HG02852 (cell line): ENCODE measurements at regions not wholly inside any gene's neighbourhood (a gene's known extent, or its start where the extent isn't known, plus 50 kb on each side); places are given as distances from the start of the nearest gene placed in this dataset.
"Not testable (repeated sequence)": the region's sequence is repeated elsewhere in the genome, so short reads cannot be mapped to it uniquely, and the experiment has no call there.

Experiments
- ATAC-seq: cut with Tn5 transposase; IDR thresholded peaks from one replicate; pipeline ENCODE4 v1.9.1; 2021; ENCODE audit warnings: mild to moderate bottlenecking, moderate library complexity; ENCODE audit not compliant: unreplicated experiment

- no peak for ATAC-seq
These were observed 106.7 kb upstream of the AHI1 start for GRCh38 chr6:135604035-135604860.

- no peak for ATAC-seq
These were observed 107.8 kb upstream of the AHI1 start for GRCh38 chr6:135605278-135605790.

- ATAC-seq = no peak
These were observed 108.9 kb upstream of the AHI1 start for GRCh38 chr6:135606392-135606791.

GRCh38 chr6:135608031-135608430 is 110.5 kb upstream of the AHI1 start:
- ATAC-seq = no peak

DNA sequence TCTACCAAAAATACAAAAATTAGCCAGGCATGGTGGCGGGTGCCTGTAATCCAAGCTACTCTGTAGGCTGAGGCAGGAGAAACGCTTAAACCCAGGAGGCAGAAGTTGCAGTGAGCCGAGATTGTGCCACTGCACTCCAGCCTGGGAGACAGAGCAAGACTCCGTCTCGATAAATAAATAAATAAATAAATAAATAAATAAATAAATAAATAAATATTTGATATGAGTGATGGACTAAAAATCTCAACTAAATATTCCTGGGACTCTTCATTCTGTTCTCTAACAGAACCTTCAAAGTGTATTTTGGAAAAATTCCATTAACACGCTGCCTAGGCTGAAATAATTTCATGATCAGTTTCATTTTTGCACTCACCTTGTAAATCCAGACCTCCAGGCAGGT is 112.7 kb upstream of the AHI1 start:
- ATAC-seq = not testable (repeated sequence)

- ATAC-seq = no peak
These were observed 119.1 kb upstream of the AHI1 start for GRCh38 chr6:135616655-135617054.

GRCh38 chr6:135617222-135617621 is 119.7 kb upstream of the AHI1 start:
- ATAC-seq = no peak

GRCh38 chr6:135622081-135622480 is 124.5 kb upstream of the AHI1 start:
- no peak for ATAC-seq

- no peak for ATAC-seq
These were observed 126.4 kb upstream of the AHI1 start for GRCh38 chr6:135623979-135624378.

- no peak for ATAC-seq
These were observed 127.1 kb upstream of the AHI1 start for GRCh38 chr6:135624402-135625295.

DNA sequence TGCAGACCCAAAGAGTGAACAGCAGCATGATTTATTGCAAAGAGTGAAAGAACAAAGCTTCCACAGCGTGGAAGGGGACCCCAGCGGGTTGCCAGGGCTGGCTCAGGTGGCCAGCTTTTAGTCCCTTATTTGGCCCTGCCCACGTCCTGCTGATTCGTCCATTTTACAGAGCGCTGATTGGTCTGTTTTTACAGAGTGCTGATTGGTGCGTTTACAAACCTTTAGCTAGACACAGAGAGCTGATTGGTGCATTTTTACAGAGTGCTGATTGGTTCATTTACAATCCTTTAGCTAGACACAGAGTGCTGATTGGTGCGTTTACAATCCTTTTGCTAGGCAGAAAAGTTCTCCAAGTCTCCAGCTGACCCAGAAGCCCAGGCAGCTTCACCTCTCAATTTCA is 128.5 kb upstream of the AHI1 start:
- ATAC-seq = not testable (repeated sequence)

GRCh38 chr6:135627092-135627715 is 129.7 kb upstream of the AHI1 start:
- no peak for ATAC-seq

GRCh38 chr6:135630789-135631376 is 133.3 kb upstream of the AHI1 start:
- ATAC-seq = no peak

DNA sequence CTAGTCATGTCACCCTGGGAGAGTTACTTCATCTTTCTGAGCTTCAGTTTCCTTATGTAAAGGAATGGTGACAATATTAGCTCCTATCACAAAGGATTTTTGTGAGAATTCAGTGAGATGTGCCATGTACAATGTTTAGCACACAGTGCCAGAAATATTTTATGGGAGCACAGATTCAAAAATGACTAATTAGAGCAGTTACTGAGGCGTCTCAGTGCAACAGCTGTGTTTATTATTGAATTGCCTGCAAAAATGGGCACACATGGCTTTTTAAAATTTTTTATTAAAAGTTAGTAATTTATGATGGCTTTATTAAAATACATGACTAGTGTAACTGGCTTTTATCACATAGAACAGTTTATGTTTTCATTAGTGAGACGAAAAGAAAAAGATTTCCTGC is 134.3 kb upstream of the AHI1 start:
- no peak for ATAC-seq

DNA sequence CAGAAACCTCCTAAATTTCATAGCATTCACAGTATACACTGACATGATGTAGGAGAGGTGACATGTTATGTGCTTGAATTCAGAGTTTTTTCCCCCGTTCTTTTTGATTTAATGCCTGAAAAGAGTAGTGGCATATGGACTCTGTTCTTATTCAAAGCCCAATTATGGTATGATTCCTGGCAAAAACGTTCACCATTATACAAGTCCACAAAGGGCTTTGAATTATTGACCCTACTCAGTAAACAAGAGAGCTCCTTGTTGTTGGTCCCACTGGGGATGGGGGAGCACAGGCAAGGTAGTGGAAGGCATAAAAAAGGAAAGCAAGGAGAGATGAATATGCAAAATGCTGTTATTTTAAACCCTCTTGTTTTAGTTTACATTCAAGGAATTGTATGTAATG is 136.0 kb upstream of the AHI1 start:
- no peak for ATAC-seq

- ATAC-seq = no peak
These were observed 140.2 kb upstream of the AHI1 start for GRCh38 chr6:135637701-135638100.

GRCh38 chr6:135638108-135638507 is 140.6 kb upstream of the AHI1 start:
- ATAC-seq = no peak

- no peak for ATAC-seq
These were observed 142.5 kb upstream of the AHI1 start for GRCh38 chr6:135640048-135640447.

DNA sequence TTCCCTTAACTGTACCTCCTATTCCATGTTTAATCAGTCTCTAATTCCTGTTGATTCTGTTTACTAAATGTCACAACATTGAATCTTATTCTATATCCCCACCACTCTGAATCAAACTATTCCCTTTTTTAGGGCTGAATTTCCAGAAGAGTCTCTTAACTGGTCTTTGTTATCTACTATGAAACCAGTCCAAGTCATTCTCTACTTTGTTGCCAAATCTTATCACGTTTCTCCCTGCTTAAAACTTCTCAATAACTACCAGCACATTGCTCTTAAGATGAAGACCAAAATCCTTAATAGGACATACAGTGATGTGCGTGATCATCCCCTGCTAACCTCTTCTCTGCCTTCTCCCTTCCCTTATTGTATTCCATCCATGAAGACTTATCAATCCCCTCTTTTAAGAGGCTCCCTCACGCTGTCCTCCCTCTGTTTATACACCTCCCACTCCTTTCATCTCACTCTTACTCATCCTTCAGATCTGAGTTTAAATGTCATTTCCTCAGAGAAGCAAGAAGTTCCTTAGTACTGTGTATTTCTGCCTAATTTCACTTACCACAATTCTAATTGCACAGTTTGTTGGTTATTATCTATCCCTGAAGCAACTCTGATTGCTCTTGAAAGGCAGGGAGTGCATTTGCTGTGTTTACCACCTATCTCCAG is 143.0 kb upstream of the AHI1 start:
- peak; percentile 73 for ATAC-seq

DNA sequence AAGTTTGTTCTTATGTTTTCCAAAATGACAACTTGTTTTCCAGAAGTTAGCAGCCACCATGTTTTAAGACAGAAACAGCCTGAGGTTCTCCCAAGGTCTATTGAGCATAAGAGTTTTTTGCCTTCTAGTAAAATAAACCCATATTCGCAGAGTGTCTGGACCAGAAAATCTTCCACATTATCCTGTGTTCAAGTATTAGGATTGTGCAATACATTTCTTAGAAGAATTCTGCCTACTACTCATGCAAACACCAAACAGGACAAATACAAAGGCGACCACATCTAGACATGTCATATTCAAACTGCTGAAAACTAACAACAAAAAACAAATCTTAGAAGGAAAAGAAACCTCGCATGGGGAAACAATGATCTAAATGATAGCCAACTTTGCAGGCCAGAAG is 145.4 kb upstream of the AHI1 start:
- ATAC-seq = no peak
